HTR-8/SVneo (cell line): ENCODE measurements at regions not wholly inside any gene's neighbourhood (a gene's known extent, or its start where the extent isn't known, plus 50 kb on each side); places are given as distances from the start of the nearest gene placed in this dataset.

Experiments
- DNase-seq: peaks from one replicate; pipeline ENCODE4 v3.0.0; 2011; ENCODE audit warnings: low spot score, mixed read lengths; ENCODE audit not compliant: insufficient read length
- FAIRE-seq: peaks from 2 replicates; lab custom pipeline; 2011; peaks lifted over from hg19 to GRCh38; lab: Jason Lieb, UNC

DNA sequence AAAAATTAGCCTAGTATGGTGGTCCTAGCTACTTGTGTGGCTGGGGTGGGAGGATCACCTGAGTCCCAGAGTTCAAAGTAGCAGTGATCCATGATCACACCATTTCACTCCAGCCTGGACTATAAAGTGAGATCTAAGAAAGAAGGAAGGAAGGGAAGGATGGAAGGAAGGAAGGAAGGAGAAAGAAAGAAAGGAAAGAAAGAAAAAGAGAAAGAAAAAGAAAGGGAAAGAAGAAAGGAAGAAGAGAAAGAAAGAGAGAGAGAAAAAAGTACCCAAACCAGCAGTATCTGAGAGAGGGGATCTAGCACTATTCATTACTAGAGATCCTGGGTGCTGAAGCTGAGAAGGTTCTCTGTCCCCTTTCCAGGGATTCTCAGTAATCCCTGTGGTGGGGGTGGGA lies 197.8 kb downstream of the CD83 start:
- no peak for FAIRE-seq
- DNase-seq: no peak

- DNase-seq (peak; percentile 14), FAIRE-seq (no peak)
Observed at GRCh38 chr6:14316651-14317386, 199.2 kb downstream of the CD83 start.

GRCh38 chr6:14317387-14317970 lies 199.9 kb downstream of the CD83 start:
- FAIRE-seq (no peak), DNase-seq (no peak)

DNA sequence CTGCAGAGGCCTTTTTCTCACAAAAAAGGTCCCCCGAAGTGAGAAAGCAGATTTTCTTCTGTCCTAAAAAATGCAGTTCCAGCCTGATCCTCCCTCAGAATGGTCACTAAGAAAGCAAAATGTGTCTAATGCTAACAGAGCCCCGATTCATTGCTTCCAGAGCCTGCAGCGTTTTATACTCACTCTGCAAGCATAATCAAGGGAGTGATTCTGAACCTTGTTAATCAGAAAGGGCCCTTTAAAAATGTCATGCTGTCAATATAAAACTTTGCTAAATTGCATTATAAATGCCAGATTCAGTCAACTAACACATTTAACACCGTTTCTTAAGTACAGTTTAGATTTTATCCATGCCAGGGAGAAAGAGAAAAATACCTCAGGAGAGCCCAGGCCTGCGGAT lies 202.8 kb downstream of the CD83 start:
- DNase-seq (no peak), FAIRE-seq (no peak)

GRCh38 chr6:14321992-14322772 lies 204.6 kb downstream of the CD83 start:
- DNase-seq (peak; percentile 5), FAIRE-seq (no peak)

DNA sequence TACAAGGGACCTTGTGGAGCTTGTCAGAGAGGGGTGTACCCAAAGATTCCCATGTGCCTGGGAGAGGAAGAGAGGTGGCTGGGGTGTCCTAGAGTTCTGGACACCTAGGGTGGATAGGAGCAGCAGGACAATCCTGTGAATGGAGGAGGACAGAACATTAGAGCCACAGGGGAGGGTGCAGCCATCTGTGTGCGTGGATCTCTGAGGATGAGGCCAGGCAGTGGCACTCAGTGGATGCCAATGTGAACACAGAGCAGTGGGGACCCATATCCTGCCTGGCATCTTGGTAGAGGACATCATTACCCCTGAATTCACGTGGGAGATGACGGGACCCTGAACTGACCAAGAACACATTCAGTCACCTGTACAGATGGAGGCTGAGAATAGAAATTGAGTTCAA lies 205.3 kb downstream of the CD83 start:
- no peak for FAIRE-seq
- no peak for DNase-seq

- FAIRE-seq (no peak), DNase-seq (no peak)
Observed at GRCh38 chr6:14326774-14327173, 209.2 kb downstream of the CD83 start.

DNA sequence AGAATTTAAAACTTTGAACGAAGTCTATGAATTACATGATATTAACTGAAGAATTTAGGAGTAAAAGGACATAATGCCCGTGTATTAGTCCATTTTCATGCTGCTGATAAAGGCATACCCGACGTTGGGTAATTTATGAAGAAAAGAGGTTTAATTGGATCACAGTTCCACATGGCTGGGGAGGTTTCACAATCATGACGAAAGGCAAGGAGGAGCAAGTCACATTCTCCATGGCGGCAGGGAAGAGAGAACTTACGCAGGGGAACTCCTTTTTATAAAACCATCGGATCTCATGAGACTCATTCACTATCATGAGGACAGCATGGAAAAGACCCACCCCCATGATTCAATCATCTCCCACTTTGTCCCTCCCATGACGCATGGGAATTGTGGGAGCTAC lies 210.6 kb downstream of the CD83 start:
- DNase-seq: no peak
- FAIRE-seq: no peak

GRCh38 chr6:14333556-14334305 lies 216.2 kb downstream of the CD83 start:
- no peak for FAIRE-seq
- DNase-seq: no peak

- no peak for FAIRE-seq
- no peak for DNase-seq
Observed at GRCh38 chr6:14335071-14335470, 217.5 kb downstream of the CD83 start.

GRCh38 chr6:14337152-14337551 lies 219.6 kb downstream of the CD83 start:
- FAIRE-seq (no peak), DNase-seq (no peak)

- DNase-seq: no peak
- FAIRE-seq: no peak
Observed at GRCh38 chr6:14339172-14339571, 221.6 kb downstream of the CD83 start.

DNA sequence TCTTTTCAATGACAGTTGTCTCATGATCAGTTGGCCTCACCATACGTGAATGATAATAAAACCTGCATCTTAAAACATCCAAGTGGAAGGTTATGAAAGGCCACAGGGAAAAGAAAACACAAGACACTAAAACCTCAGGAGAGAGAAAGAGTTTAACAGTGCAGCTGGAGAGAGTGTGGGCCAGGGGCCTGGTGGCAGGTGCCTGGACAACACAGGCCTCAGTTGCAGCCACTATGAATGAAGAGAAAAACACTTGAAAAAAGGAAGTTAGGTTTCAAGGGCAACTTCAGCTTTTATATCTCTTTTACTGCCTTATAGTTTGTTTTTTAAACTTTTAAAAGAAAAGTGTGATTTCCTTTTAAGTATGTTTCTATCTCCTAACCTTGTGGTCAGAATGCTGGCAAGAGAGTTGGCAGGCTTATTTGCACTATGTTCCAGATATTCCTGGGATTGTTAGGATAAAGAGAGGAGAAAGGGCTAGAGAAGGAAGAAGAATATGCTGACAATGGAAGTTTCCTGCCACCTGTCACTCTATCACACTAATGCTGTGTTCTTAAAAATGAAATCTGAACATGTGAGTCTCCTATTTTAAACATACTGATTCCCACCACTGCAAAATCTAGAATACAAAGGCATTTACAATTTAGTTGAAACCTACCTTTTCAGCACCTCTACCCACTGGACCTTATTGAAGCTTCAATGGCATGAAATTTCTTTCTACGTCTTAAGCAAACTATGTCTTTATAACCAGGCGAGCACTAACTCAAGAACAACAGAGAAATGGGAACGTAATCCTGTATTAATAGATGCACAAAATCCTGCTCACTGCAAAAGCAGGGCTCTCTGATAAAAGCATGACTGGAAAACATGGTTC lies 222.4 kb downstream of the CD83 start:
- FAIRE-seq: no peak
- no peak for DNase-seq

GRCh38 chr6:14344486-14344885 lies 226.9 kb downstream of the CD83 start:
- DNase-seq (no peak), FAIRE-seq (no peak)

DNA sequence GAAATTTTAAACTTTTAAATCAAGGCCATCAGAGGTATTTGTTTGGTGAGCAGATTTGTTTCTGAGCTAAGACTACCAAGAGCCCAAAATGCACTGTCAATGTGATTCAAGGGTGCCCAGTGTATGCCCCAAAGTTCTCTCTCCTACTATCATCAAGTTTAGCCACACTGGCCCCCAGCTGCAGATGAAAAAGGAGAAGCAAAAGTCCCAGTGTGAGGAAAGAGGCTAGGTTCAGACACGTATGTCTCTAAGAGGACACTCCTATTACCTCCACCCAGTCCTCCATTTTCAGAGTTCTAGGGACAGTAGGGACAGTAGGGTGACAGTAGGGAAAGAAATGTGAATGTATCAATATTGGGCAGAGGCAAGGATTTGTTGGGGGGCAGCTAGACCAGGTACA lies 230.8 kb downstream of the CD83 start:
- FAIRE-seq (no peak), DNase-seq (no peak)

GRCh38 chr6:14349507-14349906 lies 231.9 kb downstream of the CD83 start:
- FAIRE-seq: no peak

GRCh38 chr6:14350210-14350609 lies 232.6 kb downstream of the CD83 start:
- FAIRE-seq (no peak), DNase-seq (no peak)

More at GRCh38 chr6:14349507-14349906, 231.9 kb downstream of the CD83 start:
- no peak for DNase-seq

GRCh38 chr6:14353281-14353680 lies 235.7 kb downstream of the CD83 start:
- DNase-seq (no peak), FAIRE-seq (no peak)

DNA sequence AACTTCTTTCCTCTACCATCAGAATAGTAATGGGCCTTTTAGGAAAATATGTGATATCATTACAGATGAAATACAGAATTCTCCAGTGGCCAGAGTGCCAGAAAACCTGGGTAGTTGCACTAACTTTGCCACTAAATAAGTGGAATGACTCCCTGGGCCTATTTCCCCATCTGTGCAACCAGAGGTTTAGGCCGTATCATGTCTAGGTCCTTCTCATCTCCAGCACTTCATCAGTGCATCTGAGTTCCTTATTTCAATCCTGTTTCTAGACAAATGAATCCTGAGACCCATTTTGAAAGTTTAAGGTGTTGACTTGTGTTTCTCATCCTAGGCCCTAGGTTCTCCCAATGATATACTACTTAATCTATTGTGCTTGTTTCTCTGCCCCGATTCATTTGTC lies 236.2 kb downstream of the CD83 start:
- DNase-seq: no peak
- no peak for FAIRE-seq
